ENCODE measurements at regions not wholly inside any gene's neighbourhood (a gene's known extent, or its start where the extent isn't known, plus 50 kb on each side); places are given as distances from the start of the nearest gene placed in this dataset.

DNA sequence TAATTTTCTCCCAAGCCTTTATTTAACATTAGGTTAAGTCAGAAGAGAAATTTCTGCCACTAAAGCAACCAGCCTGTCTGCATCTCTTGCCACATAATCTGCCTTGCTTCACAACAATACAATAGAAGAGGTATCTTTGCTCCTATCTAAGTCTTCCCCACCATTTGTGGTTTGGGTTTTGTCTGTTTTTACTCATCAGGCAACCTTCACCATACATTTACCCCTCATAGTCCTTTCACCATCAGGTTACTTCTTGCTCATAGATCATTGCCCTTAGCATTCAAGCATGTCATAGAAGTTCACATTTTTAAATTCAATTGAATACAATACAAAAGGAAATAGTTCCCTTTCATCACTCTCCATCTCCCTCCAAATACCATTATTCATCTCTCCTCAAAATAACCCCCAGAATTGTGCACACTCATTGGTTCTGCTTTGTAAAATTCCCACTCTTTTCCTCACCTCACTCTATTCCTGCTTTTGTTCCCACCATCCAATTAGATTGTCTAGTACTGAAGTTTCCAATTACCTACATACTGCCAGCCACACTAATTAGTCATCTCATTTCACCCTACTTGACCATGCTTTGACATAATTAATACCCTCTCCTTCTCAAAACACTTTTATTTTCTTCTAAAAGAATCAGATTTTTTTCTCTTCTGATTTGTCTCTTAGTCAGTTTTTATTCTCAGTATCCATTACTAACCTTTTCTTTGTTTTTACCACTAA, 1957.0 kb upstream of the AGA start:
- no peak for ATAC-seq
- no peak overlapping the region for H3K4me3 ChIP-seq
- DNase-seq = no peak
- H3K4me1 ChIP-seq = no peaks in the 10 kb centered on the region
- no peak overlapping the region for H3K27ac ChIP-seq
- H3K27me3 ChIP-seq = no peaks in the 10 kb centered on the region
- no peak for TF ChIP-seq POLR2A (IDR thresholded peaks at IDR 0.05)
- TF ChIP-seq, protein P1, sequence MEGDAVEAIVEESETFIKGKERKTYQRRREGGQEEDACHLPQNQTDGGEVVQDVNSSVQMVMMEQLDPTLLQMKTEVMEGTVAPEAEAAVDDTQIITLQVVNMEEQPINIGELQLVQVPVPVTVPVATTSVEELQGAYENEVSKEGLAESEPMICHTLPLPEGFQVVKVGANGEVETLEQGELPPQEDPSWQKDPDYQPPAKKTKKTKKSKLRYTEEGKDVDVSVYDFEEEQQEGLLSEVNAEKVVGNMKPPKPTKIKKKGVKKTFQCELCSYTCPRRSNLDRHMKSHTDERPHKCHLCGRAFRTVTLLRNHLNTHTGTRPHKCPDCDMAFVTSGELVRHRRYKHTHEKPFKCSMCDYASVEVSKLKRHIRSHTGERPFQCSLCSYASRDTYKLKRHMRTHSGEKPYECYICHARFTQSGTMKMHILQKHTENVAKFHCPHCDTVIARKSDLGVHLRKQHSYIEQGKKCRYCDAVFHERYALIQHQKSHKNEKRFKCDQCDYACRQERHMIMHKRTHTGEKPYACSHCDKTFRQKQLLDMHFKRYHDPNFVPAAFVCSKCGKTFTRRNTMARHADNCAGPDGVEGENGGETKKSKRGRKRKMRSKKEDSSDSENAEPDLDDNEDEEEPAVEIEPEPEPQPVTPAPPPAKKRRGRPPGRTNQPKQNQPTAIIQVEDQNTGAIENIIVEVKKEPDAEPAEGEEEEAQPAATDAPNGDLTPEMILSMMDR (IDR thresholded peaks at IDR 0.05) = no peak
- no peaks in the 10 kb centered on the region for H3K9me3 ChIP-seq
- intact Hi-C loops (cut with DNase I) = no loop called here
- no peaks in the 10 kb centered on the region for H3K36me3 ChIP-seq (replicated peaks in 1 of 2; ENCODE audit: insufficient read depth in 1 of 2, low read depth in 2 of 2)

DNA sequence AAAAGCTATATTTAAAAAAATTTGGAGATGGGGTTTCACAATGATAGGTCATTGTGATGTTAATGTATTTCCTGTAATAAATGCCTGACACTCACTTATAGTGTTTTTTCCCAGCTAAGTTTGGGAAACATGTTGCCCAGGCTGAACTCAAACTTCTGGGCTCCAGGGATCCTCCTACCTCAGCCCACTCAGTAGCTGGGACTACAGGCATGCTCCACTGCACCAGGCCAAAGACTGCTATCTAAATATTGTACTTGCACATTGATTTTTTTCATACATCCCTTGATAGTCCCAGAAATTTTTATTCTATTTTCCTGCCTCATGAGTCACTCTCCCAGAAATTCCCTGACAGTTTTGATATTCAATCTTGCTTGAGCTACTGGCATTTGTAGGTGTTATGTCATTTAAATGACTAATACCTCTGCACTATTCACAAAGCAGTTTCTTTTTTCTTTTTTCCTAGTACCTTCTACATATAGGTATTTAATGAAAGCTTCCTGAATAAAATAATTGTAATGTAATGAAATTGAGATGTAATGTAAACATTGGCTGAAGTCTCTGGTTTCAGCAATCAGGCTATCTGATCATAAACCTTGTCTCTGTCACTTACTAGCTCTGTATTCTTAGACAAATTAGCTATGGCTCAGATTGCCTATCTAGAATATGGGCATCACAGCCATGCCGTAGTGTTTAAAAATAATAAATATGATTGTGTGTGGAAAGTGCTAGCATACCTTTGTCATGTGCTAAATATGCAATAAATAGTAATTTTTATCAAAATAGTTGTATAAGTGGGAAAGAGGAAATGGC, 1973.0 kb upstream of the AGA start:
- Histone ChIP-seq H3K27me3 (no peaks in the 10 kb centered on the region), H3K9me3 (no peaks in the 10 kb centered on the region), H3K36me3 (replicated peaks in 1 of 2; ENCODE audit: insufficient read depth in 1 of 2, low read depth in 2 of 2) (no peaks in the 10 kb centered on the region), H3K4me3 (no peak overlapping the region), H3K4me1 (no peaks in the 10 kb centered on the region), H3K27ac (no peak overlapping the region)
- 19 to 32% methylated on average over 1 of the region's 1 CpG for whole genome bisulfite sequencing, 2 donors
- intact Hi-C loops (cut with DNase I) = no loop called here
- ATAC-seq (no peak), DNase-seq (no peak)
- no peak for TF ChIP-seq POLR2A (IDR thresholded peaks at IDR 0.05)
- TF ChIP-seq, protein P1 (IDR thresholded peaks at IDR 0.05) = no peak

DNA sequence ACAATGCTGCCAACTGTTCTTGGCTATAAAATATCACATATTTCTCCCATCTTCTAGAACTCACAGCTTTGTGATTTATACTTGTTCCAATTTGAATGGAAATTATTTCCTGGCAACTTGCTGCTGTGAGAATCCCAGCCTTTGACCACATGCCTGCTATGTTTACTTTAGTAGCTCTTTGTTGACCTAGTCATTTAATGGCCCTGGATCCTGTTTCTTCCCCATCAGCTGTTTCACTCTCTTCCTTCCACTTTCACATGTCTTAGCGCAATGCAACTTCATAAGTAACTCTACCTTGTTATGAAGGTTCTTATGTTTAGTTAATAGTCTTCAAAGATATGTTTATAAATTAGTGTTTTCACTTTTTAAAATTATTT, 1973.6 kb upstream of the AGA start:
- H3K36me3 ChIP-seq (replicated peaks in 1 of 2; ENCODE audit: insufficient read depth in 1 of 2, low read depth in 2 of 2) = no peaks in the 10 kb centered on the region
- no peaks in the 10 kb centered on the region for H3K9me3 ChIP-seq
- TF ChIP-seq POLR2A (IDR thresholded peaks at IDR 0.05) = no peak
- TF ChIP-seq, protein P1 (IDR thresholded peaks at IDR 0.05) = no peak
- no peak overlapping the region for H3K4me3 ChIP-seq
- no peaks in the 10 kb centered on the region for H3K4me1 ChIP-seq
- DNase-seq (no peak), ATAC-seq (no peak)
- H3K27me3 ChIP-seq = no peaks in the 10 kb centered on the region
- no peak overlapping the region for H3K27ac ChIP-seq
- WGBS, 2 donors = 3 to 18% methylated on average over 1 of the region's 1 CpG
- intact Hi-C loops (cut with DNase I) = no loop called here

DNA sequence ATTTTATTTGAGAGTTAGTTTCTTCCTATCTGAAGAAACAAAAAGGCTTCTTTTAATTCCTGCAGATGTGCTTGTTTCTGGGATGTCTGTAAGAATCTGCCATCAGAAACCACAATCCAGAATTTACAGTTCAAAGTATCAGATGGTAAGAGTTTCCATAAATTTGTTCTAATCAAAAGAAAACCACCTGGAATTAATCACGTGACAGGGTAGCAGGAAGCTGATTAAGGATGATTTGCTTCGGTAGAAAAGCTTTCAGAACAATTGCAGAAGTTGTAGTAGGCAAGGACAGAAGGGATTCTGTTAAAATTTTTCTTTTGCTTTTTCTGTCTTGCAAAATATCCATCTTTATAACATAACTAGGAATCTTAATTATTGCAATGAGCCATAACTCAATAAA, 1975.1 kb upstream of the AGA start:
- no peak for TF ChIP-seq POLR2A (IDR thresholded peaks at IDR 0.05)
- TF ChIP-seq, protein P1 (IDR thresholded peaks at IDR 0.05) = no peak

More for the DNA sequence above, 1975.1 kb upstream of the AGA start:
- no peaks in the 10 kb centered on the region for H3K9me3 ChIP-seq
- intact Hi-C loops (cut with DNase I) = no loop called here
- no peak for ATAC-seq
- H3K36me3 ChIP-seq (replicated peaks in 1 of 2; ENCODE audit: insufficient read depth in 1 of 2, low read depth in 2 of 2) = no peaks in the 10 kb centered on the region
- WGBS, 2 donors = 17 to 30% methylated on average over 2 of the region's 2 CpGs
- no peak overlapping the region for H3K4me3 ChIP-seq
- DNase-seq = no peak
- H3K27ac ChIP-seq = no peak overlapping the region
- no peaks in the 10 kb centered on the region for H3K4me1 ChIP-seq
- H3K27me3 ChIP-seq = no peaks in the 10 kb centered on the region
